A549 (cell line): ENCODE measurements at regions not wholly inside any gene's neighbourhood (a gene's known extent, or its start where the extent isn't known, plus 50 kb on each side); places are given as distances from the start of the nearest gene placed in this dataset.

Source experiments
- ATAC-seq, 2 experiments: fragments of 200-7000 bp in 1 of 2; fragments of >200 bp in 1 of 2; cut with Nextera tagmentation in 1 of 2; cut with Tn5 transposase in 1 of 2; 3 replicates each; pipeline versions ENCODE4 v1.8.0 to v1.9.1; 2018 to 2020; ENCODE audit warnings: mild to moderate bottlenecking in 1 of 2, moderate library complexity in 1 of 2
- CTCF ChIA-PET: fragments of 300-600 bp; sonication (Branson Sonifier 250); formaldehyde crosslinking; extraction: SDS; loops from one replicate; lab custom pipeline; 2021; ENCODE audit warnings: antibody characterized with exemption, inconsistent platforms; lab: Yijun Ruan, JAX
- POLR2A ChIA-PET: fragments of 350-600 bp; formaldehyde crosslinking; extraction: SDS; loops from one replicate; lab custom pipeline; 2021; ENCODE audit warnings: antibody characterized with exemption, inconsistent platforms; lab: Yijun Ruan, JAX
- DNase-seq, 2 experiments: peaks; one replicate each; pipeline versions ENCODE4 v3.0.0 to v3.0.0-alpha.2; 2011 to 2016; ENCODE audit warnings: low read depth in 1 of 2, low spot score in 1 of 2
- FAIRE-seq: peaks from 2 replicates; lab custom pipeline; 2011; peaks lifted over from hg19 to GRCh38; lab: Jason Lieb, UNC
- H3K27ac ChIP-seq, 2 experiments: fragments of >200 bp; sonication (Bioruptor Twin); formaldehyde crosslinking; 3 replicates each; pipeline ENCODE4 v1.5.1; 2016 to 2017
- H3K4me1 ChIP-seq: fragments of >200 bp; sonication (Bioruptor Twin); formaldehyde crosslinking; 3 replicates; pipeline ENCODE4 v1.6.1; 2016
- H3K4me2 ChIP-seq: fragments of >200 bp; sonication (Bioruptor Twin); formaldehyde crosslinking; 3 replicates; pipeline ENCODE4 v1.6.1; 2016
- H3K4me3 ChIP-seq: fragments of >200 bp; sonication (Bioruptor Twin); formaldehyde crosslinking; 3 replicates; pipeline ENCODE4 v1.5.1; 2016
- H3K9me3 ChIP-seq: fragments of >200 bp; sonication (Bioruptor Twin); formaldehyde crosslinking; 3 replicates; pipeline ENCODE4 v1.6.1; 2016
- CBX2 ChIP-seq: fragments of 200-600 bp; sonication (generic); IDR thresholded peaks from 2 replicates; pipeline ENCODE4 v1.6.1; 2016; ENCODE audit warnings: low read depth, mild to moderate bottlenecking, borderline replicate concordance
- CEBPB ChIP-seq, 2 experiments: fragments of >200 bp in 1 of 2; sonication (Bioruptor Twin) in 1 of 2; formaldehyde crosslinking in 1 of 2; IDR thresholded peaks; 2 replicates each; pipeline ENCODE4 v1.6.1; 2012 to 2016
- CHD4 ChIP-seq: fragments of 200-600 bp; sonication (generic); IDR thresholded peaks from 2 replicates; pipeline ENCODE4 v1.6.1; 2016; ENCODE audit warnings: antibody characterized with exemption, mild to moderate bottlenecking, borderline replicate concordance
- E2F6 ChIP-seq: IDR thresholded peaks from 2 replicates; pipeline ENCODE4 v1.6.1; 2012; ENCODE audit warnings: low read depth, borderline replicate concordance
- EHF ChIP-seq: fragments of 250-450 bp; sonication (Bioruptor Pico); IDR thresholded peaks from 2 replicates; pipeline ENCODE4 v1.5.0; 2020; ENCODE audit warnings: mild to moderate bottlenecking
- EP300 ChIP-seq, 2 experiments: fragments of >200 bp; sonication (Bioruptor Twin); formaldehyde crosslinking; IDR thresholded peaks; 2 replicates in 1 of 2; 3 replicates in 1 of 2; pipeline ENCODE4 v1.6.1; 2016 to 2017
- FOSB ChIP-seq: fragments of 250-450 bp; sonication (Bioruptor Pico); IDR thresholded peaks from 2 replicates; pipeline ENCODE4 v1.5.0; 2020; ENCODE audit warnings: mild to moderate bottlenecking, moderate library complexity
- FOSL2 ChIP-seq, 2 experiments: fragments of 450-650 bp in 1 of 2; fragments of >200 bp in 1 of 2; sonication (Bioruptor Twin) in 1 of 2; formaldehyde crosslinking; IDR thresholded peaks; 2 replicates each; pipeline versions ENCODE4 v1.5.0 to v1.6.1; 2016 to 2020; ENCODE audit warnings: mild to moderate bottlenecking in 1 of 2, moderate library complexity in 1 of 2
- GATA3 ChIP-seq: IDR thresholded peaks from 2 replicates; pipeline ENCODE4 v1.6.1; 2012; ENCODE audit warnings: borderline replicate concordance
- JUN ChIP-seq, 2 experiments: fragments of >200 bp; sonication (Bioruptor Twin); formaldehyde crosslinking; IDR thresholded peaks; 2 replicates in 1 of 2; 3 replicates in 1 of 2; pipeline ENCODE4 v1.6.1; 2016 to 2017
- JUNB ChIP-seq: fragments of >200 bp; sonication (Bioruptor Twin); formaldehyde crosslinking; IDR thresholded peaks from 2 replicates; pipeline ENCODE4 v1.6.1; 2016
- MAFK ChIP-seq: fragments of 450-650 bp; IDR thresholded peaks from 2 replicates; pipeline ENCODE4 v1.6.1; 2014; ENCODE audit not compliant: partially characterized antibody
- NFE2L2 ChIP-seq: fragments of 150-350 bp; conservative IDR thresholded peaks from 2 replicates; pipeline ENCODE4 v1.6.1; 2014; ENCODE audit warnings: low read length
- NPAS2 ChIP-seq: fragments of 250-450 bp; sonication (Bioruptor Pico); IDR thresholded peaks from 2 replicates; pipeline ENCODE4 v1.8.0; 2022; ENCODE audit warnings: mild to moderate bottlenecking, moderate library complexity, borderline replicate concordance
- RAD21 ChIP-seq, 2 experiments: fragments of >200 bp in 1 of 2; sonication (Bioruptor Twin) in 1 of 2; formaldehyde crosslinking in 1 of 2; IDR thresholded peaks in 1 of 2; conservative IDR thresholded peaks in 1 of 2; 2 replicates in 1 of 2; 3 replicates in 1 of 2; pipeline ENCODE4 v1.6.1; 2012 to 2018; ENCODE audit warnings: inconsistent platforms in 1 of 2
- SMC3 ChIP-seq: fragments of >200 bp; sonication (Bioruptor Twin); formaldehyde crosslinking; IDR thresholded peaks from 3 replicates; pipeline ENCODE4 v1.6.1; 2018; ENCODE audit warnings: inconsistent platforms
- TFCP2L1 ChIP-seq: fragments of 250-450 bp; sonication (Bioruptor Pico); IDR thresholded peaks from 2 replicates; pipeline ENCODE4 v1.5.0; 2021; ENCODE audit warnings: mild to moderate bottlenecking
- ZNF302 ChIP-seq: fragments of 250-450 bp; sonication (Bioruptor Pico); IDR thresholded peaks from 2 replicates; pipeline ENCODE4 v1.9.0; 2021; ENCODE audit warnings: inconsistent platforms, mild to moderate bottlenecking, moderate library complexity
- WGBS: methylation state at CpG from one replicate; pipeline ENCODE4 v1.1.6; 2017; ENCODE audit errors: missing lambda C conversion rate; 5-methylcytosine and 5-hydroxymethylcytosine counted together
- TF ChIP-seq, protein P1 (sequence below): fragments of >200 bp; sonication (Bioruptor Twin); formaldehyde crosslinking; IDR thresholded peaks from 3 replicates; pipeline ENCODE4 v1.6.1; 2016
- TF ChIP-seq, protein P2 (sequence below): IDR thresholded peaks from 2 replicates; pipeline ENCODE4 v1.6.1; 2012
- TF ChIP-seq, protein P3 (sequence below): fragments of >200 bp; sonication (Bioruptor Twin); formaldehyde crosslinking; IDR thresholded peaks from 3 replicates; pipeline ENCODE4 v1.5.1; 2016
- TF ChIP-seq, protein P4 (sequence below): IDR thresholded peaks from 2 replicates; pipeline ENCODE4 v1.6.1; 2012

GRCh38 chr6:14476793-14477531, 359.4 kb downstream of the CD83 start:
- DNase-seq (peak; percentile 78 to 94), ATAC-seq (peak; percentile 93 to 95), FAIRE-seq (peak; percentile 36)
- POLR2A ChIA-PET, result no interaction called here
- 0 out of 3 replicates have a peak overlapping the region, but pooled peaks have one; percentile 6 for H3K4me3 ChIP-seq
- no peak for TF ChIP-seq E2F6
- TF ChIP-seq JUN (IDR thresholded peaks at IDR 0.05), result peak; percentile 82 to 91
- TF ChIP-seq, protein P1, sequence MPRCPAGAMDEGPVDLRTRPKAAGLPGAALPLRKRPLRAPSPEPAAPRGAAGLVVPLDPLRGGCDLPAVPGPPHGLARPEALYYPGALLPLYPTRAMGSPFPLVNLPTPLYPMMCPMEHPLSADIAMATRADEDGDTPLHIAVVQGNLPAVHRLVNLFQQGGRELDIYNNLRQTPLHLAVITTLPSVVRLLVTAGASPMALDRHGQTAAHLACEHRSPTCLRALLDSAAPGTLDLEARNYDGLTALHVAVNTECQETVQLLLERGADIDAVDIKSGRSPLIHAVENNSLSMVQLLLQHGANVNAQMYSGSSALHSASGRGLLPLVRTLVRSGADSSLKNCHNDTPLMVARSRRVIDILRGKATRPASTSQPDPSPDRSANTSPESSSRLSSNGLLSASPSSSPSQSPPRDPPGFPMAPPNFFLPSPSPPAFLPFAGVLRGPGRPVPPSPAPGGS, result peak; percentile 38; the same call in 2 of the 3 replicates
- TF ChIP-seq FOSL2 (IDR thresholded peaks at IDR 0.05), result 0 out of 2 replicates have a peak, but pooled peaks have one; percentile 36
- TF ChIP-seq FOSL2 (CRISPR knock-in tag; IDR thresholded peaks at IDR 0.05), result peak; percentile 65
- no peak for TF ChIP-seq CBX2
- no peak for TF ChIP-seq FOSB (CRISPR knock-in tag)
- TF ChIP-seq, protein P2, sequence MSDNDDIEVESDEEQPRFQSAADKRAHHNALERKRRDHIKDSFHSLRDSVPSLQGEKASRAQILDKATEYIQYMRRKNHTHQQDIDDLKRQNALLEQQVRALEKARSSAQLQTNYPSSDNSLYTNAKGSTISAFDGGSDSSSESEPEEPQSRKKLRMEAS, result peak; percentile 51
- TF ChIP-seq, protein P3, sequence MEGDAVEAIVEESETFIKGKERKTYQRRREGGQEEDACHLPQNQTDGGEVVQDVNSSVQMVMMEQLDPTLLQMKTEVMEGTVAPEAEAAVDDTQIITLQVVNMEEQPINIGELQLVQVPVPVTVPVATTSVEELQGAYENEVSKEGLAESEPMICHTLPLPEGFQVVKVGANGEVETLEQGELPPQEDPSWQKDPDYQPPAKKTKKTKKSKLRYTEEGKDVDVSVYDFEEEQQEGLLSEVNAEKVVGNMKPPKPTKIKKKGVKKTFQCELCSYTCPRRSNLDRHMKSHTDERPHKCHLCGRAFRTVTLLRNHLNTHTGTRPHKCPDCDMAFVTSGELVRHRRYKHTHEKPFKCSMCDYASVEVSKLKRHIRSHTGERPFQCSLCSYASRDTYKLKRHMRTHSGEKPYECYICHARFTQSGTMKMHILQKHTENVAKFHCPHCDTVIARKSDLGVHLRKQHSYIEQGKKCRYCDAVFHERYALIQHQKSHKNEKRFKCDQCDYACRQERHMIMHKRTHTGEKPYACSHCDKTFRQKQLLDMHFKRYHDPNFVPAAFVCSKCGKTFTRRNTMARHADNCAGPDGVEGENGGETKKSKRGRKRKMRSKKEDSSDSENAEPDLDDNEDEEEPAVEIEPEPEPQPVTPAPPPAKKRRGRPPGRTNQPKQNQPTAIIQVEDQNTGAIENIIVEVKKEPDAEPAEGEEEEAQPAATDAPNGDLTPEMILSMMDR, result no peak
- TF ChIP-seq GATA3, result peak; percentile 89
- TF ChIP-seq SMC3, result peak; percentile 53; the same call in 2 of the 3 replicates
- peak; percentile 73 for TF ChIP-seq MAFK
- TF ChIP-seq TFCP2L1 (CRISPR knock-in tag), result no peak
- peak; percentile 75 for TF ChIP-seq JUNB
- no peak for TF ChIP-seq NFE2L2
- peak; percentile 14 to 69; a peak in 3 of 5 replicates for TF ChIP-seq RAD21 (conservative IDR thresholded peaks at IDR 0.05 in 1 of 2, IDR thresholded peaks at IDR 0.05 in 1 of 2)
- TF ChIP-seq ZNF302, result no peak
- no peak for TF ChIP-seq NPAS2
- TF ChIP-seq CHD4, result no peak
- peak; percentile 84 to 90; a peak in 4 of 5 replicates for TF ChIP-seq EP300 (IDR thresholded peaks at IDR 0.05)
- TF ChIP-seq, protein P4, sequence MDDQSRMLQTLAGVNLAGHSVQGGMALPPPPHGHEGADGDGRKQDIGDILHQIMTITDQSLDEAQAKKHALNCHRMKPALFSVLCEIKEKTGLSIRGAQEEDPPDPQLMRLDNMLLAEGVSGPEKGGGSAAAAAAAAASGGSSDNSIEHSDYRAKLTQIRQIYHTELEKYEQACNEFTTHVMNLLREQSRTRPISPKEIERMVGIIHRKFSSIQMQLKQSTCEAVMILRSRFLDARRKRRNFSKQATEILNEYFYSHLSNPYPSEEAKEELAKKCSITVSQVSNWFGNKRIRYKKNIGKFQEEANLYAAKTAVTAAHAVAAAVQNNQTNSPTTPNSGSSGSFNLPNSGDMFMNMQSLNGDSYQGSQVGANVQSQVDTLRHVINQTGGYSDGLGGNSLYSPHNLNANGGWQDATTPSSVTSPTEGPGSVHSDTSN, result 0 out of 2 replicates have a peak, but pooled peaks have one; percentile 27
- TF ChIP-seq CEBPB (IDR thresholded peaks at IDR 0.05), result peak in 1 of 2 experiments; percentile 66; a peak in 2 of 4 replicates
- TF ChIP-seq EHF (CRISPR knock-in tag), result no peak
- WGBS, result 5% methylated on average over 12 of the region's 12 CpGs
- H3K4me1 ChIP-seq, result peaks cover 35% of the 10 kb centered on the region
- peak overlapping the region; percentile 85 for H3K4me2 ChIP-seq
- CTCF ChIA-PET, result interaction anchor here (1.6 kb wide), 1 partner anchor 33 kb away, joined by 3 read pairs; no protein-coding TSS in a partner anchor
- H3K27ac ChIP-seq, result peak overlapping the region; percentile 92 to 94
- no peaks in the 10 kb centered on the region for H3K9me3 ChIP-seq
